ENCODE measurements at regions not wholly inside any gene's neighbourhood (a gene's known extent, or its start where the extent isn't known, plus 50 kb on each side); places are given as distances from the start of the nearest gene placed in this dataset.

- Histone ChIP-seq H4K5ac (ENCODE audit: low read depth, low read length) (no peak overlapping the region), H3K18ac (ENCODE audit: low read depth, low read length) (no peak overlapping the region), H4K91ac (ENCODE audit: insufficient read depth, low read depth, low read length) (no peak overlapping the region), H4K8ac (ENCODE audit: low read depth in 2 of 2, low read length in 2 of 2) (no peak overlapping the region), H3K56ac (ENCODE audit: extremely low read depth, insufficient read depth, low read length) (no peak overlapping the region), H3K27me3 (ENCODE audit: control insufficient read depth, insufficient read depth, low read length) (no peaks in the 10 kb centered on the region), H2BK5ac (ENCODE audit: low read depth, low read length, poor library complexity, severe bottlenecking) (no peak overlapping the region), H3K36me3 (ENCODE audit: control insufficient read depth, insufficient read depth, low read length) (no peaks in the 10 kb centered on the region), H3K79me1 (ENCODE audit: low read depth in 1 of 2, low read length in 2 of 2) (no peaks in the 10 kb centered on the region), H3K4me2 (ENCODE audit: low read depth, low read length) (no peak overlapping the region), H3K9me3 (ENCODE audit: control insufficient read depth, insufficient read depth, low read length) (peaks cover 45% of the 10 kb centered on the region), H3K9me1 (ENCODE audit: insufficient read depth, low read length) (no peaks in the 10 kb centered on the region), H3K9ac (ENCODE audit: low read depth, low read length) (no peak overlapping the region), H2BK120ac (ENCODE audit: low read depth, low read length) (no peak overlapping the region), H2AK9ac (replicated peaks; ENCODE audit: low read depth, low read length, poor library complexity) (no peak overlapping the region), H3K4me1 (ENCODE audit: control insufficient read depth, insufficient read depth, low read length) (no peaks in the 10 kb centered on the region), H3K27ac (ENCODE audit: insufficient read depth, low read length) (no peak overlapping the region), H3K23ac (ENCODE audit: low read depth, low read length) (no peak overlapping the region), H2BK15ac (ENCODE audit: low read depth, low read length) (no peak overlapping the region), H3K14ac (replicated peaks; ENCODE audit: low read depth, low read length) (no peak overlapping the region), H2AK5ac (ENCODE audit: low read depth, low read length) (no peak overlapping the region), H3K4me3 (ENCODE audit: insufficient read depth, low read depth, low read length) (no peak overlapping the region), H2BK20ac (ENCODE audit: low read depth, low read length) (no peak overlapping the region), H3K4ac (ENCODE audit: low read depth, low read length) (no peak overlapping the region), H4K20me1 (ENCODE audit: insufficient read depth, low read length) (no peaks in the 10 kb centered on the region), H2AFZ (replicated peaks; ENCODE audit: low read length, poor library complexity) (no peak overlapping the region)
- ChIA-PET POLR2A (ENCODE audit: unreplicated experiment) (no interaction called here), CTCF (no interaction called here)
- no TSS peak for BruUV-seq (replicated peaks)
- 43% methylated on average over 1 of the region's 5 CpGs; no CpG with 5 or more reads in 1 of the 2 experiments for WGBS, 2 experiments (ENCODE audit: extremely low coverage in 2 of 2, insufficient read length in 1 of 2)
- in situ Hi-C loops (cut with MboI; ENCODE audit: low sequenced_read_pairs) (no loop called here), dilution Hi-C loops (cut with HindIII; ENCODE audit: low sequenced_read_pairs, unreplicated experiment) (no loop called here), intact Hi-C loops (cut with micrococcal nuclease) (no loop called here)
- TF ChIP-seq CTCF (conservative IDR thresholded peaks at IDR 0.05; ENCODE audit: low read depth, low read length) = no peak
- TF ChIP-seq, protein P1, sequence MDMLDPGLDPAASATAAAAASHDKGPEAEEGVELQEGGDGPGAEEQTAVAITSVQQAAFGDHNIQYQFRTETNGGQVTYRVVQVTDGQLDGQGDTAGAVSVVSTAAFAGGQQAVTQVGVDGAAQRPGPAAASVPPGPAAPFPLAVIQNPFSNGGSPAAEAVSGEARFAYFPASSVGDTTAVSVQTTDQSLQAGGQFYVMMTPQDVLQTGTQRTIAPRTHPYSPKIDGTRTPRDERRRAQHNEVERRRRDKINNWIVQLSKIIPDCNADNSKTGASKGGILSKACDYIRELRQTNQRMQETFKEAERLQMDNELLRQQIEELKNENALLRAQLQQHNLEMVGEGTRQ (IDR thresholded peaks at IDR 0.05; ENCODE audit: low read depth, low read length) = no peak
- no peak for TF ChIP-seq RAD21 (IDR thresholded peaks at IDR 0.05; ENCODE audit: low read length)
- no peak for TF ChIP-seq NFE2L2 (IDR thresholded peaks at IDR 0.05; ENCODE audit: low read depth, low read length)
- no peak for TF ChIP-seq MAZ (IDR thresholded peaks at IDR 0.05; ENCODE audit: borderline replicate concordance, low read depth, low read length)
- no peak for TF ChIP-seq SMC3 (IDR thresholded peaks at IDR 0.05; ENCODE audit: low read depth, low read length)
- TF ChIP-seq MAFK (IDR thresholded peaks at IDR 0.05; ENCODE audit: low read depth, low read length) = no peak
- no peak for TF ChIP-seq BHLHE40 (IDR thresholded peaks at IDR 0.05; ENCODE audit: low read depth, low read length)
- TF ChIP-seq RFX5 (IDR thresholded peaks at IDR 0.05; ENCODE audit: low read depth, low read length) = no peak
- TF ChIP-seq POLR2A (IDR thresholded peaks at IDR 0.05; ENCODE audit: low read depth, low read length) = no peak
- no peak for TF ChIP-seq MXI1 (IDR thresholded peaks at IDR 0.05; ENCODE audit: borderline replicate concordance, low read depth, low read length)
- no peak for TF ChIP-seq FOS (IDR thresholded peaks at IDR 0.05; ENCODE audit: low read depth, low read length)
- TF ChIP-seq RCOR1 (IDR thresholded peaks at IDR 0.05; ENCODE audit: insufficient replicate concordance, low read length) = no peak
- no peak for TF ChIP-seq CHD1 (IDR thresholded peaks at IDR 0.05; ENCODE audit: low read depth, low read length)
- TF ChIP-seq CEBPB (IDR thresholded peaks at IDR 0.05; ENCODE audit: low read depth, low read length) = no peak
- ATAC-seq (ENCODE audit: low read depth) (no peak), DNase-seq (no peak)
These were observed 350.2 kb downstream of the CYRIA start for GRCh38 chr2:16315458-16315835.

All from IMR-90 (cell line).